ENCODE measurements at regions not wholly inside any gene's neighbourhood (a gene's known extent, or its start where the extent isn't known, plus 50 kb on each side); places are given as distances from the start of the nearest gene placed in this dataset.
"Not testable (repeated sequence)": the region's sequence is repeated elsewhere in the genome, so short reads cannot be mapped to it uniquely, and the experiment has no call there.

GRCh38 chr4:31467781-31468180 is 747.6 kb downstream of the PCDH7 start:
- H3K27me3 Mint-ChIP-seq, result no peaks in the 10 kb centered on the region
- ATAC-seq, result no peak
- H3K4me3 Mint-ChIP-seq, result no peak overlapping the region
- peaks cover 15 to 21% of the 10 kb centered on the region in 2 donors for H3K9me3 Mint-ChIP-seq
- H3K4me1 Mint-ChIP-seq, result no peaks in the 10 kb centered on the region
- no peak for DNase-seq
- no peak overlapping the region for H3K27ac Mint-ChIP-seq

GRCh38 chr4:31474221-31474620 is 754.1 kb downstream of the PCDH7 start:
- no peak overlapping the region for H3K27ac Mint-ChIP-seq
- H3K4me1 Mint-ChIP-seq, result no peaks in the 10 kb centered on the region
- H3K9me3 Mint-ChIP-seq, result peaks cover 8 to 10% of the 10 kb centered on the region in 2 donors
- DNase-seq (no peak), ATAC-seq (no peak)
- H3K4me3 Mint-ChIP-seq, result no peak overlapping the region
- no peaks in the 10 kb centered on the region for H3K27me3 Mint-ChIP-seq

GRCh38 chr4:31482691-31483090 is 762.5 kb downstream of the PCDH7 start:
- Mint-ChIP-seq H3K4me1 (no peaks in the 10 kb centered on the region), H3K27ac (no peak overlapping the region), H3K9me3 (no peaks in the 10 kb centered on the region), H3K27me3 (no peaks in the 10 kb centered on the region), H3K4me3 (no peak overlapping the region)
- no peak for ATAC-seq
- DNase-seq, result no peak

DNA sequence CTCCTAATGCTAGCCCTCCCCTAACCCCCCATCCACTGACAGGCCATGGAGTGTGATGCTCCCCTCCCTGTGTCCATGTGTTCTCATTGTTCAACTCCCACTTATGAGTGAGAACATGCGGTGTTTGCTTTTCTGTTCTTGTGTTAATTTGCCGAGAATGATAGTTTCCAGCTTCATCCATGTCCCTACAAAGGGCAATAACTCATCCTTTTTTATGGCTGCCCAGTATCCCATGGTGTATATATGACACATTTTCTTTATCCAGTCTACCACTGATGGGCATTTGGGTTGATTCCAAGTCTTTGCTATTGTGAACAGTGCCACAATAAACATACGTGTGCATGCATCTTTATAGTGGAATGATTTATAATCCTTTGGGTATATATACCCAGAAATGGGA is 779.0 kb downstream of the PCDH7 start:
- peaks cover 21 to 25% of the 10 kb centered on the region in 2 donors for H3K9me3 Mint-ChIP-seq
- not testable (repeated sequence) for DNase-seq, H3K27ac Mint-ChIP-seq

GRCh38 chr4:31516520-31516919 is 796.4 kb downstream of the PCDH7 start:
- Mint-ChIP-seq H3K4me3 (no peak overlapping the region), H3K27me3 (no peaks in the 10 kb centered on the region), H3K4me1 (no peaks in the 10 kb centered on the region), H3K9me3 (peaks cover 6 to 11% of the 10 kb centered on the region in 2 donors), H3K27ac (no peak overlapping the region)
- ATAC-seq (no peak), DNase-seq (no peak)

More for the DNA sequence above, 779.0 kb downstream of the PCDH7 start:
- H3K27me3 Mint-ChIP-seq, H3K4me3 Mint-ChIP-seq, H3K4me1 Mint-ChIP-seq, ATAC-seq: not testable (repeated sequence)

GRCh38 chr4:31518796-31519250 is 798.7 kb downstream of the PCDH7 start:
- H3K27ac Mint-ChIP-seq, result no peak overlapping the region
- H3K4me1 Mint-ChIP-seq, result no peaks in the 10 kb centered on the region
- no peak overlapping the region for H3K4me3 Mint-ChIP-seq
- H3K27me3 Mint-ChIP-seq, result no peaks in the 10 kb centered on the region
- DNase-seq (no peak), ATAC-seq (no peak)
- peaks cover 14 to 17% of the 10 kb centered on the region in 2 donors for H3K9me3 Mint-ChIP-seq

- Mint-ChIP-seq H3K27me3 (no peaks in the 10 kb centered on the region), H3K4me3 (no peak overlapping the region), H3K27ac (no peak overlapping the region), H3K4me1 (no peaks in the 10 kb centered on the region), H3K9me3 (peaks cover 14 to 50% of the 10 kb centered on the region in 2 donors)
- DNase-seq (no peak), ATAC-seq (no peak)
Observed at GRCh38 chr4:31530555-31530954, 810.4 kb downstream of the PCDH7 start.

DNA sequence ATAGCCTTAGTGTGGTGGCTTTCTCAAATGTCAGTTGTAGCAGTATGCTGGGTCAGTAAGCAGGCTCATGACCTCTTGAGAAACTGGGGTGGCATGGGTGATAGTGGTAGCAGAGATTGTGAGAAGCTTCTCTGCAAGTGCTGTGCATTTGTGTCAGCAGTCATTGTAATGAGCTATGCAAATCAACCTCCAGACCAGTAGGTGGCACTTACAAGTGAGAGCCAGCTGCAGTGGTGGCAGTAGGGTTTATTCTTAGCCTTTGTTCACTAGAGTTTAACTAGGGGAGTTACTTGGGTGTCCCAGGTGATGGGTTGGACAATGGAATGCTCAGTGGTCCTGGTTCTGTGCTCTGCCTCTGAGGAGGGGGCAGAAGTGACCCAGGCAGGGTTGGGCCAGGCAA is 818.7 kb downstream of the PCDH7 start:
- H3K27me3 Mint-ChIP-seq, result no peaks in the 10 kb centered on the region
- no peaks in the 10 kb centered on the region for H3K4me1 Mint-ChIP-seq
- H3K9me3 Mint-ChIP-seq, result peaks cover 5 to 19% of the 10 kb centered on the region in 2 donors
- H3K27ac Mint-ChIP-seq, result no peak overlapping the region
- no peak overlapping the region for H3K4me3 Mint-ChIP-seq
- no peak for ATAC-seq
- DNase-seq, result no peak

DNA sequence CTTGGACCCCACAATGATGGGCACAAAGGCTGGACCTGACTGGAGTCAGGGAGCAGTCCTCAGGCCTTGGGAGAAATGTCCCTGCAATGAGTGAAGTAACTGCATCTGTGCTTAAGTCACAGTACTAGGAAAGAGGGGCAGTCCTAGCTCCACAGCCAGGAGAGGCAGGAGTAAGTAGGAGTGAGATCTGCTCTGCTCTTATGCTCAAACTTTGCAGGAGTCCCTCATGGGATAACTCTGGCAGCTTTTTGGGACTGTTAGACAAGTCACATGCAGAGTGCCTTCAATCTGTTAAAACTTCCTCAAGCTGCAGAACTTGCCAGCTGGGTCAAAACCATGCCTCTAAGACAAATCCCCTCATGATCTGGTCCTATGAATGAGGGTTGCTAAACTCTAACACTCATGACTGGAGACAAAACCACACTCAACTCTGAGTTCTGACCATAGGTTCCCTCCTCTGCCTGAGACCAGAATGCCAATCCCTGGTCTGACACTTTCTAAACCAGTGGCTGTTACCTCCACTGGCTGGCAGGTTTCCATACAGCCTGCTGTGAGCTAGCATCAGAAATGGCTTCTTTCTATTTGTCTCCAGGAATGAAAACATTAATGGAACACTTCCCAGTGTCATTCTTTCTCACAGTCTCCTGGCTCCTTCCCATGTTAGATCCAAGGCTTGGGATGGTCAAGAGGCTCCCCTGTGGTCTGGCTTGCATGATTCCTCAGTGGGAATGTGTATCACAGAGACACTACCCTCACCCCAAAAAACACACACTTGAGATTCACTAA is 819.3 kb downstream of the PCDH7 start:
- peaks cover 2 to 13% of the 10 kb centered on the region in 2 donors for H3K9me3 Mint-ChIP-seq
- no peaks in the 10 kb centered on the region for H3K4me1 Mint-ChIP-seq
- ATAC-seq (no peak), DNase-seq (no peak)
- H3K27ac Mint-ChIP-seq, result no peak overlapping the region
- H3K4me3 Mint-ChIP-seq, result no peak overlapping the region
- H3K27me3 Mint-ChIP-seq, result no peaks in the 10 kb centered on the region

DNA sequence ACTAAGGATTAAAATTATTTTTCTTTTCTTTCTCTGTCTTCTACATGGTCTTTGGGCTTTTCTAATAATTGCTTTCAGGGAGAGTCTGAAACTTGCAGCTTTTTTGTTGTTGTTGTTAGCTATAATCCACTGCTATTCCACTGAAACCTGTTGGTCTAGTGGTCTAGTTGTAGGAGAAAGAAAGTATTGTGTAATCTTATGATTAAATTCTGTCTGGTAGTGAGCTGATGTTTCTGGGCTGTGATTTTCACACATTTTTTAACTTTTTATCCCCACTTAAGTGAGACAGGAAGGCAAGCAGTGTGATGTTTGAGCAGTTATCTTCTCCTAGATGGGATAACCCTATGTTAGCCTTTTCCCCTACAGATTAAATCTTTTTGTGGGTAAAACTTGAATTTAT is 825.2 kb downstream of the PCDH7 start:
- no peaks in the 10 kb centered on the region for H3K4me1 Mint-ChIP-seq
- ATAC-seq (no peak), DNase-seq (no peak)
- no peaks in the 10 kb centered on the region for H3K9me3 Mint-ChIP-seq
- H3K4me3 Mint-ChIP-seq, result no peak overlapping the region
- no peak overlapping the region for H3K27ac Mint-ChIP-seq
- no peaks in the 10 kb centered on the region for H3K27me3 Mint-ChIP-seq

DNA sequence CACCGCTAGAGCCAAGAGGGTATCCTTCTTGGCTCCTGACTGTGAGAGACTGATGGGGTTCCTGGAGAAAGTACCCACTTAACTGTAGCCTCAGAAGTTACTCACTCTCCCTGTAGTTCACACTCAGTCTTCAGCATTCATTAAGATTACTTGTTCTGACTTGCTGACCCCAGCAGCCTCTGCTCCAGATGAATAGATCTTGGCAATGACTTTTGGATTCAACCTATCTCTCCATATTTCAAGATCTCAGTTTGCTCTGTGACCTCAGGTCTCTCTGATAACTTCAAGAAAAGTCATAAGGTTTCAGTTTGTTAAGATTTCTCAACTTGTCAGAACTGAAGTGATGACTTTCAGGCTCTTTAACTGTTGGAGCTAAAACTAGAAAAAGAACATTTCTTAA is 825.6 kb downstream of the PCDH7 start:
- no peaks in the 10 kb centered on the region for H3K4me1 Mint-ChIP-seq
- DNase-seq (no peak), ATAC-seq (no peak)
- no peak overlapping the region for H3K4me3 Mint-ChIP-seq
- H3K27me3 Mint-ChIP-seq, result no peaks in the 10 kb centered on the region
- no peaks in the 10 kb centered on the region for H3K9me3 Mint-ChIP-seq
- H3K27ac Mint-ChIP-seq, result no peak overlapping the region

DNA sequence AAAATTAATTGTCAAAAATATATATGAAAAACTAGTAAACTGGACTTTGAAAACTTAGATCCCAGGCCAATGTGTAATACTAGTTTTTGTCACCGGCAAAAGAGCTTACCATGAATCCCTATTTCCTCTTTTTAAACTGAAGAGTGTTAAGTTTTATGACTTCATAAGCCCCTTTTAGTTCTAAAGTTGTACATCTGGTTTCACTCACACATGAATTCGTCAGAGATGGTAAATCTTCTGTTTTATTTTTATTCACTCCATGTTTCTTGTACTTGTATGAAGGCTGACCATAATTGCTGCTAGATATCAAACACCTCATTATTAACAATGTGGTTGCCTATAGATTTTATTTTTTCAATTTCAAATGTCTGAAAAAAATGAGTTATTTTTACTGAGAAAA is 827.9 kb downstream of the PCDH7 start:
- no peaks in the 10 kb centered on the region for H3K4me1 Mint-ChIP-seq
- no peaks in the 10 kb centered on the region for H3K9me3 Mint-ChIP-seq
- ATAC-seq, result no peak
- no peak overlapping the region for H3K4me3 Mint-ChIP-seq
- DNase-seq, result no peak
- H3K27me3 Mint-ChIP-seq, result no peaks in the 10 kb centered on the region
- no peak overlapping the region for H3K27ac Mint-ChIP-seq

- Mint-ChIP-seq H3K27me3 (no peaks in the 10 kb centered on the region), H3K27ac (no peak overlapping the region), H3K4me3 (no peak overlapping the region), H3K9me3 (no peaks in the 10 kb centered on the region), H3K4me1 (no peaks in the 10 kb centered on the region)
- no peak for ATAC-seq
- no peak for DNase-seq
Observed at GRCh38 chr4:31548823-31549222, 828.7 kb downstream of the PCDH7 start.

DNA sequence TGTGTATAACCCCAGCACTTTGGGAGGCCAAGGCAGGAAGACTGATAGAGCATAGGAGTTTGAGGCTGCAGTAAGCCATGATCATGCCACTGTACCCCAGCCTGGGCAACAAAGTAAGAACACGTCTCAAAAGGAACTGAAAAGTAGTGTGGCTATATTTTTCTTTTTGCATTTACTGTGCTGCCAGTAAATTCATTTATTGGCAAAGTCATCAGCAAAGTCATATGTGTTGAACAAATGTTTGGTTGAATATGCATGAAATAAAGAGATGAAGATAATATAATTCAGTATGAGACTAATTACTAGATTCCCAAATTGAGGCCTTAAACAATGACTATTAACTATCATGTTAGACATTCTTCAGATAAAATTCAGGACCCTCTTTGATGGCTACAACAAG is 829.1 kb downstream of the PCDH7 start:
- H3K27ac Mint-ChIP-seq, result no peak overlapping the region

DNA sequence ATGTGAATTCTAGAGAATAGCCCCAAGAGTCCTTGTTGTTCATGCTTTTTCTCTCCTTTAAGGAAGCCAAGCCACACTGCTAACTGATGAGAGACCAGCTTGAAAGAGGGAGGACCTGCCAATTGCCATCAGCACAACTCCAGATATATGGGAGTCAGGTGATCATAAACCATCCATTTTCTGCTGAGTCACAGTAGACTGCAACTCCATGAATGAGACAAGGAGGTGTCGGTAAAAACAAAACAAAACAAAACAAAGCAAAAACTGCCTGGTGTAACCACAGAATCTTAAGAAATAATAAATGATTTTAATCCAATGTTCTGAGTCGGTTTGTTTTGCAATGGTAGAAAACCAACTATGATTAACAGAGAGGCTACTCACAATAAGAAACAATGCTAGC is 837.3 kb downstream of the PCDH7 start:
- no peaks in the 10 kb centered on the region for H3K27me3 Mint-ChIP-seq
- no peak overlapping the region for H3K4me3 Mint-ChIP-seq
- H3K27ac Mint-ChIP-seq, result peak overlapping the region in 1 of 2 donors; percentile 31
- ATAC-seq, result no peak
- H3K4me1 Mint-ChIP-seq, result no peaks in the 10 kb centered on the region
- peaks cover 7 to 10% of the 10 kb centered on the region in 2 donors for H3K9me3 Mint-ChIP-seq
- DNase-seq, result no peak

More for the DNA sequence above, 829.1 kb downstream of the PCDH7 start:
- Mint-ChIP-seq H3K4me3 (no peak overlapping the region), H3K9me3 (no peaks in the 10 kb centered on the region), H3K27me3 (no peaks in the 10 kb centered on the region), H3K4me1 (no peaks in the 10 kb centered on the region)
- ATAC-seq, result no peak
- DNase-seq, result no peak

GRCh38 chr4:31573554-31573953 is 853.4 kb downstream of the PCDH7 start:
- Mint-ChIP-seq H3K9me3 (peaks cover 0 to 3% of the 10 kb centered on the region in 2 donors), H3K4me3 (no peak overlapping the region), H3K27ac (no peak overlapping the region), H3K4me1 (no peaks in the 10 kb centered on the region), H3K27me3 (no peaks in the 10 kb centered on the region)
- ATAC-seq (no peak), DNase-seq (no peak)

- Mint-ChIP-seq H3K4me1 (no peaks in the 10 kb centered on the region), H3K27me3 (no peaks in the 10 kb centered on the region), H3K27ac (no peak overlapping the region), H3K4me3 (no peak overlapping the region), H3K9me3 (peaks cover 0 to 3% of the 10 kb centered on the region in 2 donors)
- ATAC-seq (no peak), DNase-seq (no peak)
Observed at GRCh38 chr4:31575504-31575903, 855.3 kb downstream of the PCDH7 start.

Data from stimulated activated naive CD8-positive, alpha-beta T cell treated with anti-CD3 and anti-CD28 coated beads, Interleukin-15, amount 100 ng/mL, for 72 hours (primary cell).